Choroid plexus epithelial cell (primary cell): ENCODE measurements at regions not wholly inside any gene's neighbourhood (a gene's known extent, or its start where the extent isn't known, plus 50 kb on each side); places are given as distances from the start of the nearest gene placed in this dataset.

Experiments
- DNase-seq: peaks from one replicate; pipeline ENCODE4 v3.0.0-alpha.2; 2010; ENCODE audit warnings: low read depth
- H3K4me3 ChIP-seq: 2 replicates; pipeline ENCODE4 v1.5.1; 2011; ENCODE audit warnings: low read depth, mild to moderate bottlenecking, control low read depth, low read length, moderate library complexity
- TF ChIP-seq, protein P1 (sequence below): conservative IDR thresholded peaks from 2 replicates; pipeline ENCODE4 v1.5.1; 2011; ENCODE audit warnings: low read depth, mild to moderate bottlenecking, control low read depth, inconsistent platforms, low read length, moderate library complexity

DNA sequence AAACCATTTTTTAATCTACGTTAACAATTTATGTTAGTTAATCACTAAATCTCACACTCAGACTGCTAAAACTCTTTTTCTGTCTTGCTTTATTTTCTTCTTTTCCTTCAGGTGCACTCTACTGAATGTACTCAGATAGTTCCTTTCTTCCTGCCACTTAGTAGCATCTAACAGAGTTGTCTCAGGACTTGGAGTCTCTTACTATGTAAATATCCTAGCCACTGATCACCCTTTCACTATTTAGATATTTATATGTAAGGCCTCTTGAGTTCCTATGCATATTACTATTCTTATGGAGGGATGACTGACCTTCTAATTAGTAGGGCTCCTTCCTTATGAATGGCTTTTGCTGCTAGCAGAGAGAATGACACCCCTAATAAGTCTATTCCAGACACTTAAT lies 586.3 kb downstream of the RERGL start:
- H3K4me3 ChIP-seq = no peak overlapping the region
- DNase-seq = no peak
- TF ChIP-seq, protein P1, sequence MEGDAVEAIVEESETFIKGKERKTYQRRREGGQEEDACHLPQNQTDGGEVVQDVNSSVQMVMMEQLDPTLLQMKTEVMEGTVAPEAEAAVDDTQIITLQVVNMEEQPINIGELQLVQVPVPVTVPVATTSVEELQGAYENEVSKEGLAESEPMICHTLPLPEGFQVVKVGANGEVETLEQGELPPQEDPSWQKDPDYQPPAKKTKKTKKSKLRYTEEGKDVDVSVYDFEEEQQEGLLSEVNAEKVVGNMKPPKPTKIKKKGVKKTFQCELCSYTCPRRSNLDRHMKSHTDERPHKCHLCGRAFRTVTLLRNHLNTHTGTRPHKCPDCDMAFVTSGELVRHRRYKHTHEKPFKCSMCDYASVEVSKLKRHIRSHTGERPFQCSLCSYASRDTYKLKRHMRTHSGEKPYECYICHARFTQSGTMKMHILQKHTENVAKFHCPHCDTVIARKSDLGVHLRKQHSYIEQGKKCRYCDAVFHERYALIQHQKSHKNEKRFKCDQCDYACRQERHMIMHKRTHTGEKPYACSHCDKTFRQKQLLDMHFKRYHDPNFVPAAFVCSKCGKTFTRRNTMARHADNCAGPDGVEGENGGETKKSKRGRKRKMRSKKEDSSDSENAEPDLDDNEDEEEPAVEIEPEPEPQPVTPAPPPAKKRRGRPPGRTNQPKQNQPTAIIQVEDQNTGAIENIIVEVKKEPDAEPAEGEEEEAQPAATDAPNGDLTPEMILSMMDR = no peak

DNA sequence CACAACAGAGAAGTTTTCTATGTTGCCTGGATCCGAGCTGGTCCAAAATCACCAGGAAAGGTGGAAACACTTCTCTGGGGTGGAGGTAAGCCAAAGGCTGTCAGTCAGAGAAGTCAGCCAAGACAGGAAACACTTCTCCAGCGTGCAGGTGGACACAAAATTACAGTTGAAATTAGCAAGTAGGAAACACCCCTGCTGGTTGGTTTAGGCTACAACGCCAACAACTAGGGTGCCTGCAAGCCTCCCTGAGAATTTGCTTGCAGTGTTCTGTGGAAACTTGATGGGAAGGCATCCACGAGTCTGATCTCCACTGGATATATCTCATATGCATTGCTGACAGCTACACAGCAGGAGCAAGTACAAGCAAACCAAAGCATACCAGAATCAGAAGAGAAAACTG lies 600.5 kb downstream of the RERGL start:
- no peak overlapping the region for H3K4me3 ChIP-seq
- TF ChIP-seq, protein P1 = no peak
- no peak for DNase-seq

GRCh38 chr12:17478908-17479673 lies 610.9 kb downstream of the RERGL start:
- DNase-seq = no peak
- TF ChIP-seq, protein P1 = no peak
- no peak overlapping the region for H3K4me3 ChIP-seq

DNA sequence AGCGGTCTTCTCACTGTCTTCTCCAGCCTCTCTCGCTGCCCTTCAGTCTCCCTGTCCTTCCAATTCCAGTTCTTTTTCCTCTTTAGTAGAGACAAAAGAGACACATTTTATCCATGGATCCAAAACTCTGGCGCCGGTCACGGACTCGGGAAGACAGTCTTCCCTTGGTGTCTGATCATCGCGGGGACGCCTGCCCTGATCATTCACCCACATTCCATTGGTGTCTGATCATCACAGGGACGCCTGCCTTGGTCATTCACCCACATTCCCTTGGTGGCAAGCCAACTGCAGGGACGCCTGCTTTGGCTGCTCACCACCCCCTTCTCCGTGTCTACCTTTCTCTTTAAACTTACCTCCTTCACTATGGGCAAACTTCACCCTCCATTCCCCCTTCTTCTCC lies 619.5 kb downstream of the RERGL start:
- H3K4me3 ChIP-seq = no peak overlapping the region
- DNase-seq = no peak
- TF ChIP-seq, protein P1 = no peak

GRCh38 chr12:17459214-17459613 lies 630.8 kb downstream of the RERGL start:
- TF ChIP-seq, protein P1 = no peak
- no peak for DNase-seq
- no peak overlapping the region for H3K4me3 ChIP-seq

GRCh38 chr12:17456486-17456885 lies 633.5 kb downstream of the RERGL start:
- no peak for DNase-seq
- TF ChIP-seq, protein P1 = no peak
- no peak overlapping the region for H3K4me3 ChIP-seq

GRCh38 chr12:17438141-17438540 lies 651.9 kb downstream of the RERGL start:
- TF ChIP-seq, protein P1 = no peak
- DNase-seq = no peak
- H3K4me3 ChIP-seq = no peak overlapping the region
